Right atrium auricular region (tissue), 2 donors: ENCODE measurements at regions not wholly inside any gene's neighbourhood (a gene's known extent, or its start where the extent isn't known, plus 50 kb on each side); places are given as distances from the start of the nearest gene placed in this dataset.

ENCODE experiments used
- DNase-seq: peaks from one replicate; pipeline ENCODE4 v3.0.0-alpha.2; 2019; ENCODE audit warnings: low spot score
- H3K27ac ChIP-seq, 2 donors: fragments of 200-600 bp; sonication (generic); 1 replicate in 1 of 2; 2 replicates in 1 of 2; pipeline ENCODE4 v1.5.1; 2016 to 2019
- H3K27me3 ChIP-seq, 2 donors: fragments of 200-600 bp; sonication (generic); one replicate each; pipeline versions ENCODE4 v1.5.1 to v1.6.0; 2017 to 2019
- H3K36me3 ChIP-seq: fragments of 200-600 bp; sonication (generic); one replicate; pipeline ENCODE4 v1.5.1; 2016
- H3K4me1 ChIP-seq, 2 donors: fragments of 200-600 bp; sonication (generic); one replicate each; pipeline versions ENCODE4 v1.5.1 to v1.6.0; 2017 to 2019
- H3K4me3 ChIP-seq, 2 donors: fragments of 200-600 bp; sonication (generic); 1 replicate in 1 of 2; 2 replicates in 1 of 2; pipeline ENCODE4 v1.5.1; 2017 to 2019; ENCODE audit warnings: mild to moderate bottlenecking in 1 of 2, moderate library complexity in 1 of 2
- H3K9me3 ChIP-seq, 2 donors: fragments of 200-600 bp; sonication (generic); one replicate each; pipeline ENCODE4 v1.5.1; 2019
- CTCF ChIP-seq, 2 donors: fragments of 200-600 bp; sonication (generic); IDR thresholded peaks; one replicate each; pipeline ENCODE4 v1.5.1; 2019; ENCODE audit warnings: antibody characterized with exemption in 2 of 2

- no peaks in the 10 kb centered on the region for H3K27me3 ChIP-seq
- no peaks in the 10 kb centered on the region for H3K9me3 ChIP-seq
- H3K4me3 ChIP-seq = no peak overlapping the region
- H3K4me1 ChIP-seq = peaks cover 0 to 29% of the 10 kb centered on the region in 2 donors
- H3K36me3 ChIP-seq = no peaks in the 10 kb centered on the region
- no peak for TF ChIP-seq CTCF (IDR thresholded peaks at IDR 0.05)
- peak overlapping the region; percentile 66 to 80 for H3K27ac ChIP-seq
- no peak for DNase-seq
Measured at GRCh38 chr1:147822292-147822691, 61.9 kb upstream of the GJA5 start.

- Histone ChIP-seq H3K27me3 (no peaks in the 10 kb centered on the region), H3K4me3 (no peak overlapping the region), H3K27ac (no peak overlapping the region), H3K9me3 (no peaks in the 10 kb centered on the region), H3K36me3 (no peaks in the 10 kb centered on the region), H3K4me1 (peaks cover 0 to 29% of the 10 kb centered on the region in 2 donors)
- no peak for TF ChIP-seq CTCF (IDR thresholded peaks at IDR 0.05)
- no peak for DNase-seq
Measured at GRCh38 chr1:147824001-147824400, 63.6 kb upstream of the GJA5 start.

- H3K36me3 ChIP-seq = no peaks in the 10 kb centered on the region
- no peak for DNase-seq
- TF ChIP-seq CTCF (IDR thresholded peaks at IDR 0.05) = no peak
- no peak overlapping the region for H3K4me3 ChIP-seq
- H3K27me3 ChIP-seq = no peaks in the 10 kb centered on the region
- no peak overlapping the region for H3K27ac ChIP-seq
- H3K4me1 ChIP-seq = peaks cover 0 to 29% of the 10 kb centered on the region in 2 donors
- no peaks in the 10 kb centered on the region for H3K9me3 ChIP-seq
Measured at GRCh38 chr1:147824798-147825197, 64.4 kb upstream of the GJA5 start.

- H3K4me1 ChIP-seq = peaks cover 0 to 27% of the 10 kb centered on the region in 2 donors
- no peaks in the 10 kb centered on the region for H3K27me3 ChIP-seq
- no peak overlapping the region for H3K4me3 ChIP-seq
- DNase-seq = no peak
- H3K36me3 ChIP-seq = no peaks in the 10 kb centered on the region
- TF ChIP-seq CTCF (IDR thresholded peaks at IDR 0.05) = no peak
- H3K27ac ChIP-seq = no peak overlapping the region
- H3K9me3 ChIP-seq = no peaks in the 10 kb centered on the region
Measured at GRCh38 chr1:147825586-147825985, 65.2 kb upstream of the GJA5 start.

GRCh38 chr1:147826259-147826658, 65.9 kb upstream of the GJA5 start:
- H3K27ac ChIP-seq = no peak overlapping the region
- no peak for DNase-seq
- H3K4me1 ChIP-seq = peaks cover 0 to 20% of the 10 kb centered on the region in 2 donors
- TF ChIP-seq CTCF (IDR thresholded peaks at IDR 0.05) = no peak
- no peaks in the 10 kb centered on the region for H3K27me3 ChIP-seq
- H3K4me3 ChIP-seq = no peak overlapping the region
- no peaks in the 10 kb centered on the region for H3K36me3 ChIP-seq
- H3K9me3 ChIP-seq = no peaks in the 10 kb centered on the region

GRCh38 chr1:147833231-147833860, 69.2 kb upstream of the GJA8 start:
- H3K4me1 ChIP-seq = no peaks in the 10 kb centered on the region
- H3K4me3 ChIP-seq = no peak overlapping the region
- no peaks in the 10 kb centered on the region for H3K27me3 ChIP-seq
- no peaks in the 10 kb centered on the region for H3K36me3 ChIP-seq
- no peaks in the 10 kb centered on the region for H3K9me3 ChIP-seq
- DNase-seq = no peak
- no peak overlapping the region for H3K27ac ChIP-seq
- TF ChIP-seq CTCF (IDR thresholded peaks at IDR 0.05) = no peak
